GM23248 (cell line): ENCODE measurements at regions not wholly inside any gene's neighbourhood (a gene's known extent, or its start where the extent isn't known, plus 50 kb on each side); places are given as distances from the start of the nearest gene placed in this dataset.

Experiments used
- DNase-seq: peaks from one replicate; pipeline ENCODE4 v3.0.0-alpha.2; 2015
- H2AFZ ChIP-seq: fragments of 200-600 bp; sonication (generic); 2 replicates; pipeline ENCODE4 v1.6.1; 2016; ENCODE audit warnings: antibody characterized with exemption
- H3F3A ChIP-seq: fragments of 200-600 bp; sonication (generic); 2 replicates; pipeline ENCODE4 v1.6.1; 2016; ENCODE audit warnings: mild to moderate bottlenecking, antibody characterized with exemption, mixed run types; ENCODE audit not compliant: insufficient read depth
- H3K27ac ChIP-seq: fragments of 200-600 bp; sonication (generic); 2 replicates; pipeline ENCODE4 v1.5.1; 2016; ENCODE audit warnings: mild to moderate bottlenecking
- H3K27me3 ChIP-seq: fragments of 200-600 bp; sonication (generic); replicated peaks from 2 replicates; pipeline ENCODE4 v1.6.1; 2016; ENCODE audit warnings: mild to moderate bottlenecking; ENCODE audit not compliant: insufficient read depth
- H3K36me3 ChIP-seq: fragments of 200-600 bp; sonication (generic); 2 replicates; pipeline ENCODE4 v1.6.1; 2016; ENCODE audit warnings: low read depth, mild to moderate bottlenecking
- H3K4me1 ChIP-seq: fragments of 200-600 bp; sonication (generic); 2 replicates; pipeline ENCODE4 v1.6.1; 2016; ENCODE audit warnings: mild to moderate bottlenecking; ENCODE audit not compliant: insufficient read depth
- H3K4me2 ChIP-seq: fragments of 200-600 bp; sonication (generic); one replicate; pipeline ENCODE4 v1.6.1; 2016; ENCODE audit warnings: mild to moderate bottlenecking; ENCODE audit not compliant: unreplicated experiment
- H3K4me3 ChIP-seq: fragments of 200-600 bp; sonication (generic); 2 replicates; pipeline ENCODE4 v1.5.1; 2016; ENCODE audit warnings: mild to moderate bottlenecking
- H3K79me2 ChIP-seq: fragments of 200-600 bp; sonication (generic); 2 replicates; pipeline ENCODE4 v1.6.1; 2016; ENCODE audit warnings: mild to moderate bottlenecking; ENCODE audit not compliant: insufficient read depth
- H3K9ac ChIP-seq: fragments of 200-600 bp; sonication (generic); 2 replicates; pipeline ENCODE4 v1.6.1; 2016; ENCODE audit warnings: mild to moderate bottlenecking
- H3K9me2 ChIP-seq: fragments of 200-600 bp; sonication (generic); 2 replicates; pipeline ENCODE4 v1.6.1; 2016; ENCODE audit warnings: mixed run types, mild to moderate bottlenecking, moderate library complexity; ENCODE audit not compliant: insufficient read depth
- H3K9me3 ChIP-seq: fragments of 200-600 bp; sonication (generic); one replicate; pipeline ENCODE4 v1.6.1; 2017; ENCODE audit warnings: low read depth
- H4K20me1 ChIP-seq: fragments of 200-600 bp; sonication (generic); 2 replicates; pipeline ENCODE4 v1.6.0; 2016; ENCODE audit not compliant: insufficient read depth
- EZH2 ChIP-seq: fragments of 200-600 bp; sonication (generic); IDR thresholded peaks from 2 replicates; pipeline ENCODE4 v1.6.1; 2018; ENCODE audit warnings: antibody characterized with exemption, mild to moderate bottlenecking; ENCODE audit not compliant: insufficient read depth, poor library complexity, severe bottlenecking
- EZH2phosphoT487 ChIP-seq: fragments of 200-600 bp; sonication (generic); IDR thresholded peaks from 2 replicates; pipeline ENCODE4 v1.6.1; 2018; ENCODE audit warnings: antibody characterized with exemption, moderate library complexity, mild to moderate bottlenecking, low read depth; ENCODE audit not compliant: insufficient read depth
- WGBS, 2 experiments: methylation state at CpG; one replicate each; pipeline ENCODE4 v1.1.6; 2015 to 2017; ENCODE audit warnings: low lambda C conversion rate in 2 of 2, low coverage in 1 of 2; ENCODE audit errors: missing lambda C conversion rate in 2 of 2; 5-methylcytosine and 5-hydroxymethylcytosine counted together
- in situ Hi-C: fragments of 300-500 bp; cut with MboI; formaldehyde crosslinking; loops from 2 replicates; pipeline ENCODE4 v1.15.0; 2020

GRCh38 chr7:106553446-106553836 is 107.5 kb downstream of the CCDC71L start:
- H3K9me2 ChIP-seq, result peaks cover 3% of the 10 kb centered on the region; the same call in 1 of the 2 replicates
- no peak overlapping the region for H3K27ac ChIP-seq
- no peaks in the 10 kb centered on the region for H3K9me3 ChIP-seq
- no peaks in the 10 kb centered on the region for H3K4me1 ChIP-seq
- no peak overlapping the region for H2AFZ ChIP-seq
- no peaks in the 10 kb centered on the region for H3K36me3 ChIP-seq
- no peaks in the 10 kb centered on the region for H3K27me3 ChIP-seq
- H3K79me2 ChIP-seq, result no peaks in the 10 kb centered on the region
- no peak overlapping the region for H3K4me2 ChIP-seq
- no peak overlapping the region for H3K9ac ChIP-seq
- WGBS, 2 experiments, result 87 to 89% methylated on average over 3 of the region's 3 CpGs
- no peaks in the 10 kb centered on the region for H4K20me1 ChIP-seq
- TF ChIP-seq EZH2 (no peak), EZH2phosphoT487 (no peak)
- in situ Hi-C loops, result no loop called here
- no peak for DNase-seq
- no peak overlapping the region for H3K4me3 ChIP-seq
- no peaks in the 10 kb centered on the region for H3F3A ChIP-seq

- in situ Hi-C loops, result no loop called here
- H3K4me3 ChIP-seq, result no peak overlapping the region
- WGBS, 2 experiments, result 83 to 88% methylated on average over 5 of the region's 5 CpGs
- H3K79me2 ChIP-seq, result no peaks in the 10 kb centered on the region
- no peaks in the 10 kb centered on the region for H3K36me3 ChIP-seq
- H2AFZ ChIP-seq, result no peak overlapping the region
- no peaks in the 10 kb centered on the region for H3K4me1 ChIP-seq
- H3K27me3 ChIP-seq, result no peaks in the 10 kb centered on the region
- no peaks in the 10 kb centered on the region for H3K9me3 ChIP-seq
- peaks cover 3% of the 10 kb centered on the region; the same call in 1 of the 2 replicates for H3K9me2 ChIP-seq
- no peaks in the 10 kb centered on the region for H4K20me1 ChIP-seq
- TF ChIP-seq EZH2phosphoT487 (no peak), EZH2 (no peak)
- no peak overlapping the region for H3K9ac ChIP-seq
- no peak overlapping the region for H3K27ac ChIP-seq
- no peak for DNase-seq
- H3F3A ChIP-seq, result no peaks in the 10 kb centered on the region
- H3K4me2 ChIP-seq, result no peak overlapping the region
These were observed 108.1 kb downstream of the CCDC71L start for GRCh38 chr7:106552645-106553445.

GRCh38 chr7:106551936-106552335 is 109.0 kb downstream of the CCDC71L start:
- no peak overlapping the region for H3K27ac ChIP-seq
- in situ Hi-C loops, result no loop called here

GRCh38 chr7:106548491-106548890 is 112.5 kb downstream of the CCDC71L start:
- Histone ChIP-seq H3K4me2 (no peak overlapping the region), H3K27ac (no peak overlapping the region), H3K9me3 (no peaks in the 10 kb centered on the region), H2AFZ (no peak overlapping the region), H4K20me1 (no peaks in the 10 kb centered on the region), H3K9ac (no peak overlapping the region), H3K9me2 (peaks cover 3% of the 10 kb centered on the region; the same call in 1 of the 2 replicates), H3F3A (peaks cover 2% of the 10 kb centered on the region), H3K36me3 (no peaks in the 10 kb centered on the region), H3K4me3 (no peak overlapping the region), H3K4me1 (peaks cover 2% of the 10 kb centered on the region), H3K79me2 (no peaks in the 10 kb centered on the region), H3K27me3 (no peaks in the 10 kb centered on the region)
- no peak for DNase-seq
- TF ChIP-seq EZH2phosphoT487, result no peak
- TF ChIP-seq EZH2, result no peak
- in situ Hi-C loops, result no loop called here

More at GRCh38 chr7:106551936-106552335, 109.0 kb downstream of the CCDC71L start:
- no peak overlapping the region for H3K9ac ChIP-seq
- H3K4me3 ChIP-seq, result no peak overlapping the region
- no peaks in the 10 kb centered on the region for H3F3A ChIP-seq
- no peak for DNase-seq
- no peak overlapping the region for H2AFZ ChIP-seq
- no peaks in the 10 kb centered on the region for H3K79me2 ChIP-seq
- H3K4me2 ChIP-seq, result no peak overlapping the region
- no peaks in the 10 kb centered on the region for H3K27me3 ChIP-seq
- H3K9me3 ChIP-seq, result no peaks in the 10 kb centered on the region
- H3K9me2 ChIP-seq, result peaks cover 3% of the 10 kb centered on the region; the same call in 1 of the 2 replicates
- no peaks in the 10 kb centered on the region for H3K36me3 ChIP-seq
- TF ChIP-seq EZH2 (no peak), EZH2phosphoT487 (no peak)
- 83 to 100% methylated on average over 1 of the region's 1 CpG for WGBS, 2 experiments
- H3K4me1 ChIP-seq, result no peaks in the 10 kb centered on the region
- H4K20me1 ChIP-seq, result no peaks in the 10 kb centered on the region
